ENCODE measurements at regions not wholly inside any gene's neighbourhood (a gene's known extent, or its start where the extent isn't known, plus 50 kb on each side); places are given as distances from the start of the nearest gene placed in this dataset.

GRCh38 chr2:217099561-217099960, 239.7 kb upstream of the TNP1 start:
- TF ChIP-seq, protein P1, sequence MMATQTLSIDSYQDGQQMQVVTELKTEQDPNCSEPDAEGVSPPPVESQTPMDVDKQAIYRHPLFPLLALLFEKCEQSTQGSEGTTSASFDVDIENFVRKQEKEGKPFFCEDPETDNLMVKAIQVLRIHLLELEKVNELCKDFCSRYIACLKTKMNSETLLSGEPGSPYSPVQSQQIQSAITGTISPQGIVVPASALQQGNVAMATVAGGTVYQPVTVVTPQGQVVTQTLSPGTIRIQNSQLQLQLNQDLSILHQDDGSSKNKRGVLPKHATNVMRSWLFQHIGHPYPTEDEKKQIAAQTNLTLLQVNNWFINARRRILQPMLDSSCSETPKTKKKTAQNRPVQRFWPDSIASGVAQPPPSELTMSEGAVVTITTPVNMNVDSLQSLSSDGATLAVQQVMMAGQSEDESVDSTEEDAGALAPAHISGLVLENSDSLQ (IDR thresholded peaks at IDR 0.05): no peak
- no peak for TF ChIP-seq FOXA1 (IDR thresholded peaks at IDR 0.05)
- TF ChIP-seq LEF1 (IDR thresholded peaks at IDR 0.05; ENCODE audit: borderline replicate concordance): no peak
- TF ChIP-seq ARNT (IDR thresholded peaks at IDR 0.05): no peak
- no peak for TF ChIP-seq BHLHE40 (IDR thresholded peaks at IDR 0.05; ENCODE audit: borderline replicate concordance)
- no peak for TF ChIP-seq FOXK2 (IDR thresholded peaks at IDR 0.05)
- TF ChIP-seq FOXM1 (IDR thresholded peaks at IDR 0.05; ENCODE audit: borderline replicate concordance): no peak
- TF ChIP-seq HDGF (IDR thresholded peaks at IDR 0.05; ENCODE audit: borderline replicate concordance): no peak
- TF ChIP-seq SUZ12 (IDR thresholded peaks at IDR 0.05): no peak
- TF ChIP-seq ZNF384 (IDR thresholded peaks at IDR 0.05): no peak
- no peak for TF ChIP-seq ELF4 (IDR thresholded peaks at IDR 0.05)

All from HEK293T (cell line).